ENCODE measurements at regions not wholly inside any gene's neighbourhood (a gene's known extent, or its start where the extent isn't known, plus 50 kb on each side); places are given as distances from the start of the nearest gene placed in this dataset.

GRCh38 chr6:19599796-19600464 lies 237.2 kb upstream of the ID4 start (continued):
- no peak for TF ChIP-seq ZBTB11 (CRISPR knock-in tag; IDR thresholded peaks at IDR 0.05)
- TF ChIP-seq CHD1 (IDR thresholded peaks at IDR 0.05; ENCODE audit: low read depth, low read length): no peak
- no peak for TF ChIP-seq ZZZ3 (IDR thresholded peaks at IDR 0.05; ENCODE audit: control insufficient read depth, insufficient read length, low read depth)
- TF ChIP-seq FOXK2 (IDR thresholded peaks at IDR 0.05): no peak
- TF ChIP-seq NR2C2 (IDR thresholded peaks at IDR 0.05; ENCODE audit: borderline replicate concordance, control insufficient read depth, insufficient read length, low read depth): no peak
- no peak for TF ChIP-seq KLF5 (IDR thresholded peaks at IDR 0.05; ENCODE audit: partially characterized antibody)

- intact Hi-C loops (cut with micrococcal nuclease; ENCODE audit: unreplicated experiment): no loop called here
- Histone ChIP-seq H3K36me3 (ENCODE audit: control insufficient read depth in 2 of 2, insufficient read depth in 2 of 2, low read length in 1 of 2) (no peaks in the 10 kb centered on the region), H2AFZ (ENCODE audit: control insufficient read depth, low read depth, low read length) (no peak overlapping the region), H3K9me3 (replicated peaks; ENCODE audit: control insufficient read depth, insufficient read depth, low read length) (no peaks in the 10 kb centered on the region), H3K4me2 (ENCODE audit: control insufficient read depth, insufficient read depth) (no peak overlapping the region), H3K4me1 (ENCODE audit: control insufficient read depth, insufficient read depth, low read length) (no peaks in the 10 kb centered on the region), H3K27ac (ENCODE audit: control insufficient read depth, insufficient read depth) (no peak overlapping the region), H3K4me3 (no peak overlapping the region), H3K27me3 (replicated peaks in 1 of 2; ENCODE audit: control insufficient read depth in 2 of 2, insufficient read depth in 2 of 2, low read length in 1 of 2) (no peaks in the 10 kb centered on the region), H4K20me1 (ENCODE audit: control insufficient read depth, insufficient read depth) (no peaks in the 10 kb centered on the region), H3K79me2 (ENCODE audit: control insufficient read depth, insufficient read depth, low read length) (no peaks in the 10 kb centered on the region), H3K9ac (ENCODE audit: control insufficient read depth, insufficient read depth, low read length) (no peak overlapping the region)
- WGBS (ENCODE audit: insufficient coverage, insufficient replicate concordance, low lambda C conversion rate, missing lambda C conversion rate): 0% methylated on average over 2 of the region's 2 CpGs
- ChIA-PET CTCF (no interaction called here), RAD21 (ENCODE audit: unreplicated experiment) (no interaction called here), SMC1A (ENCODE audit: uncharacterized antibody, unreplicated experiment) (no interaction called here), POLR2A (no interaction called here)
- in situ Hi-C loops (cut with MboI): no loop called here
- no TSS peak for BruUV-seq (replicated peaks)
- DNase-seq (ENCODE audit: low read depth, low spot score) (no peak), FAIRE-seq (no peak), ATAC-seq (no peak)
- TF ChIP-seq HDGF (IDR thresholded peaks at IDR 0.05) (no peak), WRNIP1 (IDR thresholded peaks at IDR 0.05; ENCODE audit: borderline replicate concordance, low read depth, low read length) (no peak), MTA2 (IDR thresholded peaks at IDR 0.05; ENCODE audit: low read depth) (no peak), SPI1 (IDR thresholded peaks at IDR 0.05; ENCODE audit: borderline replicate concordance, insufficient read depth, low read depth, low read length) (no peak), CTCF (IDR thresholded peaks at IDR 0.05 in 2 of 3, conservative IDR thresholded peaks at IDR 0.05 in 1 of 3; ENCODE audit: control insufficient read depth in 2 of 3, extremely low read depth in 1 of 3, insufficient read depth in 1 of 3, low read depth in 3 of 3, low read length in 3 of 3) (no peak), CEBPB (IDR thresholded peaks at IDR 0.05; ENCODE audit: borderline replicate concordance in 1 of 2, low read depth in 2 of 2, low read length in 2 of 2) (no peak)
Measured at GRCh38 chr6:19602434-19603013, 234.6 kb upstream of the ID4 start.

Data from GM12878 (cell line).